Cardiac muscle cell (in vitro differentiated cells and primary cell): ENCODE measurements at regions not wholly inside any gene's neighbourhood (a gene's known extent, or its start where the extent isn't known, plus 50 kb on each side); places are given as distances from the start of the nearest gene placed in this dataset.

Source experiments
- DNase-seq, 2 donors: peaks; one replicate each; pipeline versions ENCODE4 v3.0.0 to v3.0.0-alpha.2; 2010 to 2017; ENCODE audit warnings: low read depth in 1 of 2, low spot score in 1 of 2
- H3K27ac ChIP-seq: fragments of 200-600 bp; sonication (generic); 2 replicates; pipeline ENCODE4 v1.5.1; 2016
- H3K27me3 ChIP-seq: fragments of 200-600 bp; sonication (generic); 2 replicates; pipeline ENCODE4 v1.6.0; 2016; ENCODE audit warnings: control low read depth
- H3K36me3 ChIP-seq: fragments of 200-600 bp; sonication (generic); 2 replicates; pipeline ENCODE4 v1.5.1; 2016; ENCODE audit warnings: control low read depth
- H3K4me1 ChIP-seq: fragments of 200-600 bp; sonication (generic); 2 replicates; pipeline ENCODE4 v1.8.1; 2017; ENCODE audit warnings: low read depth, mild to moderate bottlenecking, mixed run types
- H3K4me3 ChIP-seq: fragments of 200-600 bp; sonication (generic); 2 replicates; pipeline ENCODE4 v1.5.1; 2016; ENCODE audit warnings: mild to moderate bottlenecking
- H3K9me3 ChIP-seq: fragments of 200-600 bp; sonication (generic); 2 replicates; pipeline ENCODE4 v1.5.1; 2017; ENCODE audit warnings: low read depth, mild to moderate bottlenecking, control low read depth
- TF ChIP-seq, protein P1 (sequence below): IDR thresholded peaks from 2 replicates; pipeline ENCODE4 v1.5.1; 2012; ENCODE audit warnings: low read depth, mild to moderate bottlenecking, low read length

DNA sequence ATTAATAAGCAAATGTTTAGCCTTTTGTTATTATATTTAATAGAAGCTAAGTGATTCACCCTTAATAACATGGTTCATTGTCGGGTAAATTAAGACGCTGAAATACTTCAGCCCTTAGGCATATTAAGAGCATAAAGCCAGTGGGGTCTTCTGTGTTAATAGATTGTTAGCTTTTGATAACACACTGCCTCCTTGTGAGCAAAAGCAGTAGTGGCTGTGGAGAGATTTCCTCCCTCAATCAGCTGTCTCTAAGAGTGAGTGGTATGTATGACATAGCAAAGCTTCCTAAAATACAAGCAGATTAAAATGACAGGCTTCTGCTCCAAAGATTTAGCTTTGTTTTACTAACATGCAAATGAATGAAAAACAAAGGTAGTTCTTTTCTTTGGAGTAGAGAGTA, 143.7 kb upstream of the SYT4 start:
- H3K4me3 ChIP-seq, result no peak overlapping the region
- no peaks in the 10 kb centered on the region for H3K4me1 ChIP-seq
- peaks cover 66% of the 10 kb centered on the region for H3K27me3 ChIP-seq
- TF ChIP-seq, protein P1, sequence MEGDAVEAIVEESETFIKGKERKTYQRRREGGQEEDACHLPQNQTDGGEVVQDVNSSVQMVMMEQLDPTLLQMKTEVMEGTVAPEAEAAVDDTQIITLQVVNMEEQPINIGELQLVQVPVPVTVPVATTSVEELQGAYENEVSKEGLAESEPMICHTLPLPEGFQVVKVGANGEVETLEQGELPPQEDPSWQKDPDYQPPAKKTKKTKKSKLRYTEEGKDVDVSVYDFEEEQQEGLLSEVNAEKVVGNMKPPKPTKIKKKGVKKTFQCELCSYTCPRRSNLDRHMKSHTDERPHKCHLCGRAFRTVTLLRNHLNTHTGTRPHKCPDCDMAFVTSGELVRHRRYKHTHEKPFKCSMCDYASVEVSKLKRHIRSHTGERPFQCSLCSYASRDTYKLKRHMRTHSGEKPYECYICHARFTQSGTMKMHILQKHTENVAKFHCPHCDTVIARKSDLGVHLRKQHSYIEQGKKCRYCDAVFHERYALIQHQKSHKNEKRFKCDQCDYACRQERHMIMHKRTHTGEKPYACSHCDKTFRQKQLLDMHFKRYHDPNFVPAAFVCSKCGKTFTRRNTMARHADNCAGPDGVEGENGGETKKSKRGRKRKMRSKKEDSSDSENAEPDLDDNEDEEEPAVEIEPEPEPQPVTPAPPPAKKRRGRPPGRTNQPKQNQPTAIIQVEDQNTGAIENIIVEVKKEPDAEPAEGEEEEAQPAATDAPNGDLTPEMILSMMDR, result no peak
- H3K27ac ChIP-seq, result no peak overlapping the region
- no peaks in the 10 kb centered on the region for H3K36me3 ChIP-seq
- no peaks in the 10 kb centered on the region for H3K9me3 ChIP-seq
- DNase-seq, result peak in 1 of 2 donors; percentile 9

DNA sequence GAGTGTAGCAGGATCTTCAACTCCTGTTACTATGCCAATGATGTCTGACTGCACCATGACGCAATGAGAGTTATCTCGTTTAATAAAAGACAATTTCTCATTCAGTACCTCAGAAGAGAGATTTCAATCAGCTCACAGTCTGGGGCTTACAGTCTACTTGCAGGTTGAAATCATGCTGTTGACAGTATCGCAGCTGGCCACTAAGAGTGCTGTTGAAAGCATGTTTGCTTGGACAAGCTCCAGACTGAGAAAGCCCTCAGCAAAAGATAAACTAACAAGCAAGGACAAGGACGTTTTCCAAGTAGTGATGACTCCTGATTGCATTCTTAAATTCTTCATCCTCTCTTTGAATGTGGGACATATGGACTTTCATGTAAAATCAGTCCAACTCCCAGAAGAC, 145.2 kb upstream of the SYT4 start:
- no peak overlapping the region for H3K4me3 ChIP-seq

DNA sequence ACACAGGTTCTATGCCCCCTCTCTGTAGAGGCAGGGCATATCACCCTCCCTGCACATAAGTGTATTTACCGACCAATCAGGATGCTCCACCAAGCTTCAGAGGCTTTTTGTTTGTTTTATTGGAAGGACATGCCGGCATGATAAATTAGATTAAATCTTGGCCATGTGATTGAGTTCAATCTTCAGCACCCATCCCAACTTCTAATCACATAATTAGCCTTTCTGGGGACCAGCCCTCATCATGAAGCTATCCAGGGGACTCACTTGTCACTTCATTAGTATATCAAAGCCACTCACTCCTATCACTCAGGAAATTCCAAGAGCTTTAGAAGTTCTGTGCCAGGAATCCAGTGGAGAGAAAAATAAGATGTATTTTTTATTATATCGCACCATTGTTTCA, 158.6 kb upstream of the SYT4 start:
- no peaks in the 10 kb centered on the region for H3K4me1 ChIP-seq
- H3K4me3 ChIP-seq, result no peak overlapping the region
- H3K27ac ChIP-seq, result no peak overlapping the region
- H3K36me3 ChIP-seq, result no peaks in the 10 kb centered on the region
- H3K9me3 ChIP-seq, result peaks cover 5% of the 10 kb centered on the region
- DNase-seq, result no peak
- H3K27me3 ChIP-seq, result peaks cover 40% of the 10 kb centered on the region
- TF ChIP-seq, protein P1, result no peak

More for the DNA sequence above, 145.2 kb upstream of the SYT4 start:
- peak; percentile 2 to 74 for DNase-seq
- TF ChIP-seq, protein P1, result no peak
- Histone ChIP-seq H3K4me1 (no peaks in the 10 kb centered on the region), H3K36me3 (no peaks in the 10 kb centered on the region), H3K27me3 (peaks cover 60% of the 10 kb centered on the region), H3K27ac (no peak overlapping the region), H3K9me3 (no peaks in the 10 kb centered on the region)

DNA sequence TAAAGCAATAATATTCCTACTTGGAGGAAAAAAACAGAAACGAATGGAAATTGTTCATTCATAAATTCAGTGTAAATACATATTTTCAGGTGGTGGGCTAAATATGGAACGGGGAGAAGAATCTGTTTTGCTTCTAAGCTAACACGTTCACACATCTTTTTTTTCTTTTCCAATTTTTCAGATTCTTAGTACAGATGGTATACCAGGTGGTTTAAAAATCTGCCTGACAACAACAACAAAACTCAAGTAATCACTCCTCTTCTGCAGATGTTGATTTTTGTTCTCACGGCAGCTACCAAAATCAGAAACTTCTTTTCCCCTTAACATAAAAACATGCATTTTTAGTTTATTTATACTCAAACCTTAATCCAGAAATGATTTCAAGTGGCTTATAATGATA, 164.8 kb upstream of the SYT4 start:
- no peak for DNase-seq
- H3K27ac ChIP-seq, result no peak overlapping the region
- H3K27me3 ChIP-seq, result no peaks in the 10 kb centered on the region
- no peaks in the 10 kb centered on the region for H3K4me1 ChIP-seq
- no peak overlapping the region for H3K4me3 ChIP-seq
- TF ChIP-seq, protein P1, result no peak
- H3K36me3 ChIP-seq, result no peaks in the 10 kb centered on the region
- H3K9me3 ChIP-seq, result no peaks in the 10 kb centered on the region

DNA sequence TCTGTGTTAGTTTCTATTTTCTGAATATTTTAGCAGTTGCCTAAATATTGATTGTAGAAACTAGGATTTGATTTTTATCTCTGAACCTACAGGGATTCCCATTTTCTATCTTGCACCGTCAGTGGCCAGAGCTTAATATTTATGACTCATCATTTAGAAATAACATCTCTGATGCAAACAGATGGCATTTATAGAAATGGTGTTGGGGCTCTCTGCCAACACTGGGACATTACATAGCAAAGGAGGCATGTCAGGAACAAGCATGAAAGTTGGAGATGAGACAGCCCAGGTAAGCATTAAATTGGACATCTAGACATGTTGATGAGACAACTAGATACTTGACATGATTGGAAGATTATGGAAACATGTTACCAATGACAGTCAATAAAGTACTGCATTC, 165.3 kb upstream of the SYT4 start:
- Histone ChIP-seq H3K36me3 (no peaks in the 10 kb centered on the region), H3K27ac (no peak overlapping the region), H3K4me1 (no peaks in the 10 kb centered on the region), H3K27me3 (no peaks in the 10 kb centered on the region), H3K9me3 (no peaks in the 10 kb centered on the region), H3K4me3 (no peak overlapping the region)
- DNase-seq, result no peak
- TF ChIP-seq, protein P1, result no peak

DNA sequence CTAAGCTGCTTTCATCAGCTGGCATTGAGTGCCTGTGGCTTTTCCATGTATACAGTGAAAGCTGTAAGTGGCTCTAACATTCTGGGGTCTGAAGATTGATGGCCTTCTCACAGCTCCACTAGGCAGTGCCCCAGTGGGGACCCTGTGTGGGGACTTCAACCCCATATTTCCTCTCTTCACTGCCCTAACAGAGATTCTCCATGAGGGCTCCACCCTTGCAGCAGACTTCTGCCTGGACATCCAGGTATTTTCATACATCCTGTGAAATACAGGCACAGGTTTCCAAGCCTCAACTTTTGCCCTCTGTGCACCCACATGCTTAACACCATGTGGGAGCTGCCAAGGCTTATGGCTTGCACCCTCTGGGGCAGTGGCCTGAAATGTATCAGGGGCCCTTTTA, 188.2 kb upstream of the SYT4 start:
- no peaks in the 10 kb centered on the region for H3K27me3 ChIP-seq
- TF ChIP-seq, protein P1, result no peak

More for the DNA sequence above, 188.2 kb upstream of the SYT4 start:
- H3K9me3 ChIP-seq, result no peaks in the 10 kb centered on the region
- DNase-seq, result no peak
- H3K4me1 ChIP-seq, result no peaks in the 10 kb centered on the region
- no peak overlapping the region for H3K27ac ChIP-seq
- H3K4me3 ChIP-seq, result no peak overlapping the region
- H3K36me3 ChIP-seq, result no peaks in the 10 kb centered on the region
